Activated naive CD4-positive, alpha-beta T cell treated with anti-CD3 and anti-CD28 coated beads, Interleukin-2, amount 50 U/mL, for 72 hours (primary cell): ENCODE measurements at regions not wholly inside any gene's neighbourhood (a gene's known extent, or its start where the extent isn't known, plus 50 kb on each side); places are given as distances from the start of the nearest gene placed in this dataset.
A peak's percentile ranks its signal among the peaks of the same experiment; 100 is the strongest.

Source experiments
- ATAC-seq, 2 donors: fragments of 150-1000 bp; cut with Tn5 transposase; 2 replicates each; pipeline ENCODE4 v1.10.0; 2021; ENCODE audit warnings: mild to moderate bottlenecking in 2 of 2, moderate library complexity in 2 of 2
- DNase-seq, 2 donors: peaks; one replicate each; pipeline ENCODE4 v3.0.0; 2021 to 2022; ENCODE audit warnings: low spot score in 2 of 2
- H3K27ac Mint-ChIP-seq, 2 donors: one replicate each; pipeline ENCODE4 v1.8.0; 2022; ENCODE audit warnings: mild to moderate bottlenecking in 2 of 2, mixed read lengths in 2 of 2
- H3K36me3 Mint-ChIP-seq, 2 donors: one replicate each; pipeline ENCODE4 v1.8.0; 2022; ENCODE audit warnings: mixed read lengths in 2 of 2
- H3K9me3 Mint-ChIP-seq, 2 donors: one replicate each; pipeline ENCODE4 v1.8.0; 2022; ENCODE audit warnings: mixed read lengths in 2 of 2

- Mint-ChIP-seq H3K36me3 (no peaks in the 10 kb centered on the region), H3K9me3 (peaks cover 8 to 15% of the 10 kb centered on the region in 2 donors), H3K27ac (no peak overlapping the region)
- ATAC-seq (no peak), DNase-seq (no peak)
Observed at GRCh38 chr7:49159536-49159935, 235.2 kb downstream of the CDC14C start.

GRCh38 chr7:49166441-49166840, 242.1 kb downstream of the CDC14C start:
- peaks cover 0 to 4% of the 10 kb centered on the region in 2 donors for H3K9me3 Mint-ChIP-seq
- no peaks in the 10 kb centered on the region for H3K36me3 Mint-ChIP-seq
- DNase-seq (no peak), ATAC-seq (no peak)
- no peak overlapping the region for H3K27ac Mint-ChIP-seq

- no peak for ATAC-seq
- no peaks in the 10 kb centered on the region for H3K36me3 Mint-ChIP-seq
- no peak overlapping the region for H3K27ac Mint-ChIP-seq
- peaks cover 0 to 7% of the 10 kb centered on the region in 2 donors for H3K9me3 Mint-ChIP-seq
- no peak for DNase-seq
Observed at GRCh38 chr7:49172639-49173038, 248.3 kb downstream of the CDC14C start.

- Mint-ChIP-seq H3K27ac (no peak overlapping the region), H3K9me3 (peaks cover 0 to 7% of the 10 kb centered on the region in 2 donors), H3K36me3 (no peaks in the 10 kb centered on the region)
- DNase-seq = no peak
- peak in 1 of 2 donors; percentile 28 for ATAC-seq
Observed at GRCh38 chr7:49174396-49174795, 250.0 kb downstream of the CDC14C start.

- Mint-ChIP-seq H3K36me3 (no peaks in the 10 kb centered on the region), H3K9me3 (peaks cover 0 to 3% of the 10 kb centered on the region in 2 donors), H3K27ac (no peak overlapping the region)
- ATAC-seq (no peak), DNase-seq (no peak)
Observed at GRCh38 chr7:49187543-49188268, 263.4 kb downstream of the CDC14C start.

- no peak for ATAC-seq
- H3K36me3 Mint-ChIP-seq = no peaks in the 10 kb centered on the region
- H3K27ac Mint-ChIP-seq = no peak overlapping the region
- DNase-seq = no peak
- peaks cover 4 to 14% of the 10 kb centered on the region in 2 donors for H3K9me3 Mint-ChIP-seq
Observed at GRCh38 chr7:49228426-49229098, 304.2 kb downstream of the CDC14C start.

- no peak for ATAC-seq
- Mint-ChIP-seq H3K36me3 (no peaks in the 10 kb centered on the region), H3K9me3 (peaks cover 4 to 17% of the 10 kb centered on the region in 2 donors), H3K27ac (no peak overlapping the region)
- no peak for DNase-seq
Observed at GRCh38 chr7:49229246-49229645, 304.9 kb downstream of the CDC14C start.

GRCh38 chr7:49243521-49243920, 319.2 kb downstream of the CDC14C start:
- DNase-seq (no peak), ATAC-seq (no peak)
- Mint-ChIP-seq H3K27ac (no peak overlapping the region), H3K36me3 (peaks cover 5 to 9% of the 10 kb centered on the region in 2 donors), H3K9me3 (peaks cover 29 to 35% of the 10 kb centered on the region in 2 donors)

- H3K27ac Mint-ChIP-seq = no peak overlapping the region
- peaks cover 0 to 9% of the 10 kb centered on the region in 2 donors for H3K36me3 Mint-ChIP-seq
- ATAC-seq (no peak), DNase-seq (no peak)
- peaks cover 22 to 24% of the 10 kb centered on the region in 2 donors for H3K9me3 Mint-ChIP-seq
Observed at GRCh38 chr7:49244543-49244942, 320.2 kb downstream of the CDC14C start.

- no peak overlapping the region for H3K27ac Mint-ChIP-seq
- no peak for DNase-seq
- H3K9me3 Mint-ChIP-seq = peaks cover 22% of the 10 kb centered on the region in 2 donors
- ATAC-seq = no peak
- H3K36me3 Mint-ChIP-seq = peaks cover 0 to 5% of the 10 kb centered on the region in 2 donors
Observed at GRCh38 chr7:49245062-49245461, 320.7 kb downstream of the CDC14C start.

GRCh38 chr7:49247759-49248158, 323.4 kb downstream of the CDC14C start:
- DNase-seq (no peak), ATAC-seq (no peak)
- no peaks in the 10 kb centered on the region for H3K36me3 Mint-ChIP-seq
- H3K27ac Mint-ChIP-seq = no peak overlapping the region
- H3K9me3 Mint-ChIP-seq = peaks cover 18 to 23% of the 10 kb centered on the region in 2 donors

GRCh38 chr7:49255054-49255453, 330.7 kb downstream of the CDC14C start:
- Mint-ChIP-seq H3K9me3 (peaks cover 6% of the 10 kb centered on the region in 2 donors), H3K36me3 (no peaks in the 10 kb centered on the region), H3K27ac (no peak overlapping the region)
- ATAC-seq = no peak
- no peak for DNase-seq

GRCh38 chr7:49260538-49260937, 336.2 kb downstream of the CDC14C start:
- ATAC-seq (no peak), DNase-seq (no peak)
- no peaks in the 10 kb centered on the region for H3K36me3 Mint-ChIP-seq
- H3K9me3 Mint-ChIP-seq = peaks cover 8 to 10% of the 10 kb centered on the region in 2 donors
- no peak overlapping the region for H3K27ac Mint-ChIP-seq

GRCh38 chr7:49261928-49262327, 337.6 kb downstream of the CDC14C start:
- DNase-seq (no peak), ATAC-seq (no peak)
- Mint-ChIP-seq H3K9me3 (peaks cover 5 to 10% of the 10 kb centered on the region in 2 donors), H3K36me3 (no peaks in the 10 kb centered on the region), H3K27ac (no peak overlapping the region)

- DNase-seq (no peak), ATAC-seq (no peak)
- H3K9me3 Mint-ChIP-seq = peaks cover 5 to 10% of the 10 kb centered on the region in 2 donors
- no peaks in the 10 kb centered on the region for H3K36me3 Mint-ChIP-seq
- H3K27ac Mint-ChIP-seq = no peak overlapping the region
Observed at GRCh38 chr7:49264530-49264929, 340.2 kb downstream of the CDC14C start.

GRCh38 chr7:49273897-49274296, 349.6 kb downstream of the CDC14C start:
- ATAC-seq = no peak
- peaks cover 0 to 6% of the 10 kb centered on the region in 2 donors for H3K9me3 Mint-ChIP-seq
- no peak for DNase-seq
- no peaks in the 10 kb centered on the region for H3K36me3 Mint-ChIP-seq
- no peak overlapping the region for H3K27ac Mint-ChIP-seq

GRCh38 chr7:49279891-49280290, 355.5 kb downstream of the CDC14C start:
- Mint-ChIP-seq H3K9me3 (peaks cover 11 to 13% of the 10 kb centered on the region in 2 donors), H3K27ac (no peak overlapping the region), H3K36me3 (no peaks in the 10 kb centered on the region)
- no peak for DNase-seq
- no peak for ATAC-seq

GRCh38 chr7:49287653-49288052, 363.3 kb downstream of the CDC14C start:
- no peak for ATAC-seq
- peaks cover 8 to 15% of the 10 kb centered on the region in 2 donors for H3K9me3 Mint-ChIP-seq
- DNase-seq = no peak

More at GRCh38 chr7:49287653-49288052, 363.3 kb downstream of the CDC14C start:
- no peaks in the 10 kb centered on the region for H3K36me3 Mint-ChIP-seq
- no peak overlapping the region for H3K27ac Mint-ChIP-seq
